Spleen (tissue), 7 donors: ENCODE measurements at regions not wholly inside any gene's neighbourhood (a gene's known extent, or its start where the extent isn't known, plus 50 kb on each side); places are given as distances from the start of the nearest gene placed in this dataset.

Experiments
- POLR2A ChIP-seq, 3 donors: fragments of 450-650 bp; IDR thresholded peaks; one replicate each; pipeline ENCODE4 v1.5.1; 2017; ENCODE audit warnings: antibody characterized with exemption in 3 of 3, mild to moderate bottlenecking in 1 of 3
- POLR2AphosphoS5 ChIP-seq, 3 donors: sonication (generic); formaldehyde crosslinking; IDR thresholded peaks; one replicate each; pipeline ENCODE4 v1.5.1; 2017; ENCODE audit warnings: antibody characterized with exemption in 3 of 3
- TF ChIP-seq, protein P1 (sequence below), 11 experiments: fragments of 200-600 bp in 7 of 11; fragments of 450-650 bp in 4 of 11; sonication (generic) in 4 of 11; IDR thresholded peaks in 8 of 11; conservative IDR thresholded peaks in 3 of 11; 1 replicate in 7 of 11; 2 replicates in 4 of 11; pipeline versions ENCODE4 v1.4.0 to v1.8.0; 2016 to 2021; ENCODE audit warnings: antibody characterized with exemption in 11 of 11, inconsistent platforms in 4 of 11, mild to moderate bottlenecking in 1 of 11
- donor health status: DM: no; HTN: no; CAD: no; lungs with moderate emphysema.
- donor health status: DM: no; HTN: no; CAD: no.
- donor health status: DM: no; HTN: no; CAD: no.

DNA sequence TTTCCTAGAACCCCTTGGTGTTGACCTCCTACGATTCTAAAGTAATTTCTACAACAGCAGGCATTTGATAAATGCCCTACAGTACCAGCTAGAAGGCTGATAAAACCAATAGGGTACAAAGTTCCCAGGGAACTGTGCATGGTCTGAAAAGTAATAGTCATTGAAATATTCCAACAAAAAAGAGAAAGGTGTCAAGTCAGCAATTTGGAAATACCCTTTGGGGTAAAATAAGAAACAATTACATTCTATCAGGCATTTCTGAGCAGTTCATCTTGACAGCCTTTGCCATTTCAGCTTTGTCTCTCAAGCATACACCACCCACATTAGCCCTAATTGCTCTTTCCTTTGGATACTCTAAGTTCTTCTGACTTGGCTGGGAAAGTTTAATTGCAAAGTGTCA, 542.9 kb upstream of the DDX18 start:
- TF ChIP-seq, protein P1, sequence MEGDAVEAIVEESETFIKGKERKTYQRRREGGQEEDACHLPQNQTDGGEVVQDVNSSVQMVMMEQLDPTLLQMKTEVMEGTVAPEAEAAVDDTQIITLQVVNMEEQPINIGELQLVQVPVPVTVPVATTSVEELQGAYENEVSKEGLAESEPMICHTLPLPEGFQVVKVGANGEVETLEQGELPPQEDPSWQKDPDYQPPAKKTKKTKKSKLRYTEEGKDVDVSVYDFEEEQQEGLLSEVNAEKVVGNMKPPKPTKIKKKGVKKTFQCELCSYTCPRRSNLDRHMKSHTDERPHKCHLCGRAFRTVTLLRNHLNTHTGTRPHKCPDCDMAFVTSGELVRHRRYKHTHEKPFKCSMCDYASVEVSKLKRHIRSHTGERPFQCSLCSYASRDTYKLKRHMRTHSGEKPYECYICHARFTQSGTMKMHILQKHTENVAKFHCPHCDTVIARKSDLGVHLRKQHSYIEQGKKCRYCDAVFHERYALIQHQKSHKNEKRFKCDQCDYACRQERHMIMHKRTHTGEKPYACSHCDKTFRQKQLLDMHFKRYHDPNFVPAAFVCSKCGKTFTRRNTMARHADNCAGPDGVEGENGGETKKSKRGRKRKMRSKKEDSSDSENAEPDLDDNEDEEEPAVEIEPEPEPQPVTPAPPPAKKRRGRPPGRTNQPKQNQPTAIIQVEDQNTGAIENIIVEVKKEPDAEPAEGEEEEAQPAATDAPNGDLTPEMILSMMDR (IDR thresholded peaks at IDR 0.05 in 8 of 11, conservative IDR thresholded peaks at IDR 0.05 in 3 of 11): no peak
- TF ChIP-seq POLR2A (IDR thresholded peaks at IDR 0.05): no peak
- TF ChIP-seq POLR2AphosphoS5 (IDR thresholded peaks at IDR 0.05): no peak
